DLD1 (cell line): ENCODE measurements at regions not wholly inside any gene's neighbourhood (a gene's known extent, or its start where the extent isn't known, plus 50 kb on each side); places are given as distances from the start of the nearest gene placed in this dataset.

ENCODE experiments used
- in situ Hi-C: cut with HindIII; loops from 2 replicates; pipeline ENCODE4 v1.10.0; 2017; ENCODE audit warnings: low sequenced_read_pairs

GRCh38 chr20:22776369-22776768, 192.0 kb upstream of the FOXA2 start:
- in situ Hi-C loops = no loop called here

GRCh38 chr20:22779878-22780277, 195.5 kb upstream of the FOXA2 start:
- in situ Hi-C loops = no loop called here

- in situ Hi-C loops = no loop called here
Measured at GRCh38 chr20:22781869-22782268, 197.5 kb upstream of the FOXA2 start.

GRCh38 chr20:22789676-22790075, 205.3 kb upstream of the FOXA2 start:
- in situ Hi-C loops = no loop called here

GRCh38 chr20:22791396-22791795, 207.0 kb upstream of the FOXA2 start:
- in situ Hi-C loops = no loop called here

GRCh38 chr20:22791877-22792525, 207.6 kb upstream of the FOXA2 start:
- in situ Hi-C loops = no loop called here

GRCh38 chr20:22794200-22794599, 209.8 kb upstream of the FOXA2 start:
- in situ Hi-C loops = no loop called here

GRCh38 chr20:22795433-22795832, 211.1 kb upstream of the FOXA2 start:
- in situ Hi-C loops = no loop called here

- in situ Hi-C loops = no loop called here
Measured at GRCh38 chr20:22795871-22796270, 211.5 kb upstream of the FOXA2 start.

GRCh38 chr20:22796469-22797077, 212.2 kb upstream of the FOXA2 start:
- in situ Hi-C loops = no loop called here

- in situ Hi-C loops = no loop called here
Measured at GRCh38 chr20:22797103-22797502, 212.7 kb upstream of the FOXA2 start.

- in situ Hi-C loops = no loop called here
Measured at GRCh38 chr20:22799687-22800086, 215.3 kb upstream of the FOXA2 start.

GRCh38 chr20:22800129-22800528, 215.8 kb upstream of the FOXA2 start:
- in situ Hi-C loops = no loop called here

GRCh38 chr20:22801528-22801927, 217.2 kb upstream of the FOXA2 start:
- in situ Hi-C loops = no loop called here

- in situ Hi-C loops = no loop called here
Measured at GRCh38 chr20:22802296-22802695, 217.9 kb upstream of the FOXA2 start.

- in situ Hi-C loops = no loop called here
Measured at GRCh38 chr20:22805219-22805618, 220.8 kb upstream of the FOXA2 start.

- in situ Hi-C loops = no loop called here
Measured at GRCh38 chr20:22805996-22806395, 221.6 kb upstream of the FOXA2 start.

GRCh38 chr20:22807045-22807444, 222.7 kb upstream of the FOXA2 start:
- in situ Hi-C loops = no loop called here

GRCh38 chr20:22807646-22808244, 223.4 kb upstream of the FOXA2 start:
- in situ Hi-C loops = no loop called here

GRCh38 chr20:22808628-22809027, 224.3 kb upstream of the FOXA2 start:
- in situ Hi-C loops = no loop called here

GRCh38 chr20:22810030-22810429, 225.1 kb upstream of the SSTR4 start:
- in situ Hi-C loops = no loop called here
